Thyroid gland (tissue), 4 donors: ENCODE measurements at regions not wholly inside any gene's neighbourhood (a gene's known extent, or its start where the extent isn't known, plus 50 kb on each side); places are given as distances from the start of the nearest gene placed in this dataset.
"Not testable (repeated sequence)": the region's sequence is repeated elsewhere in the genome, so short reads cannot be mapped to it uniquely, and the experiment has no call there.

Experiments
- CTCF ChIP-seq, 6 experiments: fragments of 200-600 bp in 3 of 6; fragments of 450-650 bp in 3 of 6; sonication (generic) in 3 of 6; IDR thresholded peaks; one replicate each; pipeline ENCODE4 v1.5.1; 2016 to 2019; ENCODE audit warnings: antibody characterized with exemption in 6 of 6, mild to moderate bottlenecking in 2 of 6, inconsistent platforms in 1 of 6, moderate library complexity in 1 of 6
- POLR2A ChIP-seq, 2 donors: fragments of 450-650 bp; IDR thresholded peaks; one replicate each; pipeline ENCODE4 v1.6.1; 2017; ENCODE audit warnings: antibody characterized with exemption in 2 of 2, mild to moderate bottlenecking in 2 of 2, moderate library complexity in 1 of 2

GRCh38 chr6:80510521-80510920, 404.1 kb downstream of the BCKDHB start:
- not testable (repeated sequence) for TF ChIP-seq CTCF, POLR2A (IDR thresholded peaks at IDR 0.05)
